Stimulated activated CD4-positive, alpha-beta T cell treated with anti-CD3 and anti-CD28 coated beads, Interleukin-4, amount 100 ng/mL, for 48 hours (primary cell): ENCODE measurements at regions not wholly inside any gene's neighbourhood (a gene's known extent, or its start where the extent isn't known, plus 50 kb on each side); places are given as distances from the start of the nearest gene placed in this dataset.

Source experiments
- DNase-seq, 2 donors: peaks; one replicate each; pipeline ENCODE4 v3.0.0-alpha.2; 2020; ENCODE audit warnings: low read depth in 2 of 2

GRCh38 chr3:152192936-152193672, 75.6 kb upstream of the MBNL1 start:
- DNase-seq = no peak

- no peak for DNase-seq
These were observed 75.0 kb upstream of the MBNL1 start for GRCh38 chr3:152193673-152194267.

GRCh38 chr3:152195206-152195605, 73.5 kb upstream of the MBNL1 start:
- no peak for DNase-seq

- no peak for DNase-seq
These were observed 71.9 kb upstream of the MBNL1 start for GRCh38 chr3:152196782-152197181.

- DNase-seq = no peak
These were observed 71.3 kb upstream of the MBNL1 start for GRCh38 chr3:152197451-152197850.

- DNase-seq = no peak
These were observed 70.8 kb upstream of the MBNL1 start for GRCh38 chr3:152197937-152198336.

GRCh38 chr3:152198665-152199064, 70.1 kb upstream of the MBNL1 start:
- no peak for DNase-seq

GRCh38 chr3:152199102-152199840, 69.5 kb upstream of the MBNL1 start:
- DNase-seq = no peak

- no peak for DNase-seq
These were observed 68.0 kb upstream of the MBNL1 start for GRCh38 chr3:152200476-152201420.

- no peak for DNase-seq
These were observed 65.6 kb upstream of the MBNL1 start for GRCh38 chr3:152202976-152203626.

- DNase-seq = no peak
These were observed 65.1 kb upstream of the MBNL1 start for GRCh38 chr3:152203652-152204051.

GRCh38 chr3:152204218-152204617, 64.5 kb upstream of the MBNL1 start:
- no peak for DNase-seq

GRCh38 chr3:152205097-152205593, 63.6 kb upstream of the MBNL1 start:
- DNase-seq = no peak

GRCh38 chr3:152206243-152206760, 62.4 kb upstream of the MBNL1 start:
- no peak for DNase-seq

- DNase-seq = no peak
These were observed 60.3 kb upstream of the MBNL1 start for GRCh38 chr3:152208439-152208838.

- DNase-seq = no peak
These were observed 59.7 kb upstream of the MBNL1 start for GRCh38 chr3:152209060-152209459.

- no peak for DNase-seq
These were observed 59.0 kb upstream of the MBNL1 start for GRCh38 chr3:152209776-152210175.

GRCh38 chr3:152210697-152211096, 58.0 kb upstream of the MBNL1 start:
- DNase-seq = no peak

- DNase-seq = no peak
These were observed 57.1 kb upstream of the MBNL1 start for GRCh38 chr3:152211655-152212054.

- no peak for DNase-seq
These were observed 55.5 kb upstream of the MBNL1 start for GRCh38 chr3:152213203-152213602.

- no peak for DNase-seq
These were observed 54.8 kb upstream of the MBNL1 start for GRCh38 chr3:152213938-152214337.
